ENCODE measurements at regions not wholly inside any gene's neighbourhood (a gene's known extent, or its start where the extent isn't known, plus 50 kb on each side); places are given as distances from the start of the nearest gene placed in this dataset.

DNA sequence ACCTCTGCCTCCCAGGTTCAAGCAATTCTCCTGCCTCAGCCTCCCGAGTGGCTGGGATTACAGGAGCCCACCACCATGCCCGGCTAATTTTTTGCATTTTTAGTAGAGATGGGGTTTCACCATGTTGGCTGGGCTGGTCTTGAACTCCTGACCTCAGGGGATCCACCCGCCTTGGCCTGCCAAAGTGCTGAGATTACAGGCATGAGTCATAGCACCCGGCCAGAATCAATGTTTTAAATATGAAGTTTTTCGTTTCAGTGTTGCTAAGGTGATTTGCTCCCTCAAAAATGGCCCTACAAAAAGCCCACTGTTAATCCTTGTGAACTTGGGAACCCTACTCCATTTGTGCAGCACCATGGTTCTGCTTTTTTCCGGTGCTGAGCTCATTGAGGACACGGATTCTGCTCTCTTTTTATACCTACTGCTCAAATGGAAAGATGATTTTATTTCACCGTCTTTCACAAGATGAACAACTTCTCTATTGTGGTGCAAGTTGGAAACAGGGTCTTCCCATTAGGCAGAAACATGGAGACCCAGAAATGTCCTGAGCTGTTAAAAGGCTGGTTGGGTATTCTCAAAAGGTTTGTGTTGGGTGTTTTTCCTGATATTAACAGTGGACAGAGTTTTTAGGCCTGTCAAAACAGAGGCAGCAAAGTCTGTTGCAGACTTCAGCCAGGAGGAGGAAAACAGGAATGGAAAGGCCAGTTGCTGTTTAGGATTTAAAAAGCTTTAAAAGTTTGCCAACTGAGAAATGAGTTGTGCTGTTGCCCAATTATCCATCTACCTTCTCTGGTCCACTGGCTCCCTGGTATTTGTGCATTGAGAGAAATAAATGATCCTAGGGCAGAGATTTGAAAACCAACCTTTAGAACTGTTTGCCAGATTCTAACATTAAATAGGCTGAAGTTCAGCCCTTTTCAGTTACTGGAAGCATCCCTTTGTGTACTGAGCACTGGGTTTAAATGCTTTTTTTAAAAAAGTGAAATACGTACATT lies 85.8 kb downstream of the ATP23 start:
- TF ChIP-seq EP300 (IDR thresholded peaks at IDR 0.05; ENCODE audit: borderline replicate concordance) (peak; percentile 60; the same call in 1 of the 2 replicates), FOXM1 (IDR thresholded peaks at IDR 0.05; ENCODE audit: borderline replicate concordance, low read depth) (peak; percentile 58; the same call in 1 of the 2 replicates), TAF1 (IDR thresholded peaks at IDR 0.05; ENCODE audit: low read depth) (no peak), CEBPB (IDR thresholded peaks at IDR 0.05) (peak; percentile 88), CREB1 (IDR thresholded peaks at IDR 0.05; ENCODE audit: low read depth) (no peak), EGR1 (IDR thresholded peaks at IDR 0.05) (no peak)
- TF ChIP-seq, protein P1, sequence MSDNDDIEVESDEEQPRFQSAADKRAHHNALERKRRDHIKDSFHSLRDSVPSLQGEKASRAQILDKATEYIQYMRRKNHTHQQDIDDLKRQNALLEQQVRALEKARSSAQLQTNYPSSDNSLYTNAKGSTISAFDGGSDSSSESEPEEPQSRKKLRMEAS (IDR thresholded peaks at IDR 0.05) = no peak

All from Ishikawa (cell line).